K562 (cell line): ENCODE measurements at regions not wholly inside any gene's neighbourhood (a gene's known extent, or its start where the extent isn't known, plus 50 kb on each side); places are given as distances from the start of the nearest gene placed in this dataset.

ENCODE experiments used
- ATAC-seq: fragments of 200-7000 bp; cut with Tn5 transposase; 3 replicates; pipeline ENCODE4 v1.9.1; 2020; ENCODE audit warnings: moderate library complexity
- BruUV-seq: library from RNA; stranded (reverse); fragments of 400-500 nt; replicated peaks from 2 replicates; lab custom pipeline; 2021; lab: Mats Ljungman, UMichigan
- CTCF ChIA-PET: fragments of 300-600 bp; formaldehyde crosslinking; extraction: SDS; loops from one replicate; lab custom pipeline; 2021; ENCODE audit warnings: low intra/inter-chr PET ratio; lab: Yijun Ruan, JAX
- POLR2A ChIA-PET: fragments of 300-600, 350-650 bp; sonication (Branson Sonifier 250); formaldehyde crosslinking; extraction: SDS; loops from one replicate; lab custom pipeline; 2021; ENCODE audit warnings: antibody characterized with exemption, inconsistent platforms; lab: Yijun Ruan, JAX
- DNase-seq, 4 experiments: peaks; one replicate each; pipeline versions ENCODE4 v3.0.0 to v3.0.0-alpha.2; 2011 to 2018; ENCODE audit warnings: low spot score in 3 of 4, mixed read lengths in 3 of 4; ENCODE audit errors: extremely low read depth in 1 of 4
- FAIRE-seq: peaks from 2 replicates; lab custom pipeline; 2011; peaks lifted over from hg19 to GRCh38; lab: Jason Lieb, UNC
- H2AFZ ChIP-seq: 2 replicates; pipeline ENCODE4 v1.6.0; 2011; ENCODE audit warnings: low read depth, low read length, control low read depth, inconsistent platforms
- H3K27ac ChIP-seq: fragments of 200-600 bp; 3 replicates; pipeline ENCODE4 v1.8.0; 2011; ENCODE audit warnings: low read depth, mild to moderate bottlenecking, control low read depth, inconsistent platforms, low read length, moderate library complexity, mixed read lengths; ENCODE audit errors: extremely low read depth
- H3K27me3 ChIP-seq, 2 experiments: fragments of 300-600 bp in 1 of 2; 2 replicates in 1 of 2; 3 replicates in 1 of 2; pipeline versions ENCODE4 v1.6.0 to v1.8.0; 2011; ENCODE audit warnings: inconsistent platforms in 2 of 2, low read length in 2 of 2, mild to moderate bottlenecking in 1 of 2, mixed read lengths in 1 of 2, moderate library complexity in 1 of 2; ENCODE audit not compliant: control insufficient read depth in 2 of 2, insufficient read depth in 2 of 2
- H3K36me3 ChIP-seq: fragments of 300-600 bp; 3 replicates; pipeline ENCODE4 v1.8.0; 2011; ENCODE audit warnings: mild to moderate bottlenecking, low read length, inconsistent platforms; ENCODE audit not compliant: control insufficient read depth, insufficient read depth
- H3K4me1 ChIP-seq, 2 experiments: fragments of 200-600 bp in 1 of 2; replicated peaks in 1 of 2; 2 replicates in 1 of 2; 3 replicates in 1 of 2; pipeline versions ENCODE4 v1.5.1 to v1.8.0; 2011; ENCODE audit warnings: inconsistent platforms in 2 of 2, low read length in 2 of 2, mild to moderate bottlenecking in 1 of 2, mixed read lengths in 1 of 2, moderate library complexity in 1 of 2; ENCODE audit not compliant: control insufficient read depth in 2 of 2, insufficient read depth in 2 of 2
- H3K4me2 ChIP-seq: 2 replicates; pipeline ENCODE4 v1.6.1; 2011; ENCODE audit warnings: low read length, control low read depth, inconsistent platforms, mixed read lengths; ENCODE audit not compliant: insufficient read depth
- H3K4me3 ChIP-seq: fragments of 200-600 bp; sonication (generic), shearing (Covaris generic); 2 replicates; pipeline ENCODE4 v1.5.1; 2016; ENCODE audit warnings: control low read depth, inconsistent platforms
- H3K79me2 ChIP-seq: fragments of 200-600 bp; 3 replicates; pipeline ENCODE4 v1.8.0; 2011; ENCODE audit warnings: low read length, inconsistent platforms; ENCODE audit not compliant: control insufficient read depth, insufficient read depth
- H3K9ac ChIP-seq, 2 experiments: 2 replicates each; pipeline versions ENCODE4 v1.6.0 to v1.6.1; 2011; ENCODE audit warnings: low read depth in 2 of 2, low read length in 2 of 2, control low read depth in 1 of 2, inconsistent platforms in 1 of 2, mild to moderate bottlenecking in 1 of 2, mixed read lengths in 1 of 2; ENCODE audit not compliant: insufficient read depth in 1 of 2
- H3K9me1 ChIP-seq: one replicate; pipeline ENCODE4 v1.6.0; 2011; ENCODE audit warnings: inconsistent platforms, mild to moderate bottlenecking, low read length, moderate library complexity; ENCODE audit not compliant: control insufficient read depth, insufficient read depth
- H3K9me3 ChIP-seq: replicated peaks from 2 replicates; pipeline ENCODE4 v1.5.1; 2011; ENCODE audit warnings: low read depth, low read length, inconsistent platforms; ENCODE audit not compliant: control insufficient read depth, insufficient read depth
- H4K20me1 ChIP-seq: replicated peaks from 2 replicates; pipeline ENCODE4 v1.6.1; 2011; ENCODE audit warnings: low read length, inconsistent platforms, mixed read lengths; ENCODE audit not compliant: control insufficient read depth, insufficient read depth
- ATF6 ChIP-seq: sonication (generic); formaldehyde crosslinking; IDR thresholded peaks from 2 replicates; pipeline ENCODE4 v1.4.0; 2020; ENCODE audit warnings: mild to moderate bottlenecking, missing genetic modification reagents
- CEBPG ChIP-seq, 3 experiments: fragments of 200-800 bp in 1 of 3; sonication (Bioruptor generic) in 1 of 3; sonication (generic) in 1 of 3; formaldehyde crosslinking in 1 of 3; IDR thresholded peaks in 2 of 3; conservative IDR thresholded peaks in 1 of 3; 2 replicates each; pipeline versions ENCODE4 v1.6.1 to v1.8.0; 2016 to 2022; ENCODE audit warnings: missing compliant biosample characterization in 2 of 3, missing genetic modification characterization in 2 of 3, mild to moderate bottlenecking in 1 of 3, missing genetic modification reagents in 1 of 3
- CREB3 ChIP-seq: fragments of 450-650 bp; conservative IDR thresholded peaks from 2 replicates; pipeline ENCODE4 v1.6.1; 2016; ENCODE audit warnings: missing genetic modification characterization, low read depth, mild to moderate bottlenecking, missing compliant biosample characterization, moderate library complexity
- FUS ChIP-seq: fragments of 200-400 bp; formaldehyde crosslinking; optimal IDR thresholded peaks from 2 replicates; pipeline ENCODE3; 2017; ENCODE audit warnings: low read depth, low read length
- ZBTB1 ChIP-seq: sonication (generic); formaldehyde crosslinking; IDR thresholded peaks from 2 replicates; pipeline ENCODE4 v1.8.1; 2023; ENCODE audit warnings: missing genetic modification reagents, low read depth, mild to moderate bottlenecking, borderline replicate concordance
- WGBS: fragments of 100-300 bp; shearing (Covaris generic); methylation state at CpG from one replicate; pipeline ENCODE4 v1.1.6; 2016; ENCODE audit warnings: low coverage, mixed read lengths; ENCODE audit not compliant: insufficient coverage; ENCODE audit errors: missing lambda C conversion rate; 5-methylcytosine and 5-hydroxymethylcytosine counted together
- in situ Hi-C: fragments of 300-500 bp; cut with MboI; formaldehyde crosslinking; loops from 4 replicates; pipeline ENCODE4 v1.15.0; 2018; ENCODE audit warnings: inconsistent platforms, mixed read lengths
- intact Hi-C: fragments of 100-400 bp; cut with micrococcal nuclease; formaldehyde crosslinking; loops from 2 replicates; pipeline ENCODE4 v1.14.2; 2022
- TF ChIP-seq, protein P1 (sequence below), 2 experiments: fragments of 450-650 bp; IDR thresholded peaks; 2 replicates each; pipeline ENCODE4 v1.6.1; 2016; ENCODE audit warnings: mild to moderate bottlenecking in 2 of 2, borderline replicate concordance in 1 of 2, low read depth in 1 of 2, moderate library complexity in 1 of 2

GRCh38 chr12:4978737-4979136 lies 64.9 kb upstream of the KCNA5 start:
- BruUV-seq, result no TSS peak
- H3K9ac ChIP-seq, result no peak overlapping the region
- WGBS, result no CpG with 5 or more reads among the region's 6 CpGs
- H3K79me2 ChIP-seq, result no peaks in the 10 kb centered on the region
- POLR2A ChIA-PET, result no interaction called here
- CTCF ChIA-PET, result no interaction called here
- no peaks in the 10 kb centered on the region for H3K9me1 ChIP-seq
- intact Hi-C loops, result no loop called here
- no peak overlapping the region for H3K4me2 ChIP-seq
- H3K9me3 ChIP-seq, result no peaks in the 10 kb centered on the region
- no peak for FAIRE-seq
- no peak for ATAC-seq
- no peak overlapping the region for H3K4me3 ChIP-seq
- no peak overlapping the region for H2AFZ ChIP-seq
- H3K27ac ChIP-seq, result no peak overlapping the region
- no peak for TF ChIP-seq ATF6 (CRISPR knock-in tag)
- no peak for TF ChIP-seq FUS
- TF ChIP-seq, protein P1, sequence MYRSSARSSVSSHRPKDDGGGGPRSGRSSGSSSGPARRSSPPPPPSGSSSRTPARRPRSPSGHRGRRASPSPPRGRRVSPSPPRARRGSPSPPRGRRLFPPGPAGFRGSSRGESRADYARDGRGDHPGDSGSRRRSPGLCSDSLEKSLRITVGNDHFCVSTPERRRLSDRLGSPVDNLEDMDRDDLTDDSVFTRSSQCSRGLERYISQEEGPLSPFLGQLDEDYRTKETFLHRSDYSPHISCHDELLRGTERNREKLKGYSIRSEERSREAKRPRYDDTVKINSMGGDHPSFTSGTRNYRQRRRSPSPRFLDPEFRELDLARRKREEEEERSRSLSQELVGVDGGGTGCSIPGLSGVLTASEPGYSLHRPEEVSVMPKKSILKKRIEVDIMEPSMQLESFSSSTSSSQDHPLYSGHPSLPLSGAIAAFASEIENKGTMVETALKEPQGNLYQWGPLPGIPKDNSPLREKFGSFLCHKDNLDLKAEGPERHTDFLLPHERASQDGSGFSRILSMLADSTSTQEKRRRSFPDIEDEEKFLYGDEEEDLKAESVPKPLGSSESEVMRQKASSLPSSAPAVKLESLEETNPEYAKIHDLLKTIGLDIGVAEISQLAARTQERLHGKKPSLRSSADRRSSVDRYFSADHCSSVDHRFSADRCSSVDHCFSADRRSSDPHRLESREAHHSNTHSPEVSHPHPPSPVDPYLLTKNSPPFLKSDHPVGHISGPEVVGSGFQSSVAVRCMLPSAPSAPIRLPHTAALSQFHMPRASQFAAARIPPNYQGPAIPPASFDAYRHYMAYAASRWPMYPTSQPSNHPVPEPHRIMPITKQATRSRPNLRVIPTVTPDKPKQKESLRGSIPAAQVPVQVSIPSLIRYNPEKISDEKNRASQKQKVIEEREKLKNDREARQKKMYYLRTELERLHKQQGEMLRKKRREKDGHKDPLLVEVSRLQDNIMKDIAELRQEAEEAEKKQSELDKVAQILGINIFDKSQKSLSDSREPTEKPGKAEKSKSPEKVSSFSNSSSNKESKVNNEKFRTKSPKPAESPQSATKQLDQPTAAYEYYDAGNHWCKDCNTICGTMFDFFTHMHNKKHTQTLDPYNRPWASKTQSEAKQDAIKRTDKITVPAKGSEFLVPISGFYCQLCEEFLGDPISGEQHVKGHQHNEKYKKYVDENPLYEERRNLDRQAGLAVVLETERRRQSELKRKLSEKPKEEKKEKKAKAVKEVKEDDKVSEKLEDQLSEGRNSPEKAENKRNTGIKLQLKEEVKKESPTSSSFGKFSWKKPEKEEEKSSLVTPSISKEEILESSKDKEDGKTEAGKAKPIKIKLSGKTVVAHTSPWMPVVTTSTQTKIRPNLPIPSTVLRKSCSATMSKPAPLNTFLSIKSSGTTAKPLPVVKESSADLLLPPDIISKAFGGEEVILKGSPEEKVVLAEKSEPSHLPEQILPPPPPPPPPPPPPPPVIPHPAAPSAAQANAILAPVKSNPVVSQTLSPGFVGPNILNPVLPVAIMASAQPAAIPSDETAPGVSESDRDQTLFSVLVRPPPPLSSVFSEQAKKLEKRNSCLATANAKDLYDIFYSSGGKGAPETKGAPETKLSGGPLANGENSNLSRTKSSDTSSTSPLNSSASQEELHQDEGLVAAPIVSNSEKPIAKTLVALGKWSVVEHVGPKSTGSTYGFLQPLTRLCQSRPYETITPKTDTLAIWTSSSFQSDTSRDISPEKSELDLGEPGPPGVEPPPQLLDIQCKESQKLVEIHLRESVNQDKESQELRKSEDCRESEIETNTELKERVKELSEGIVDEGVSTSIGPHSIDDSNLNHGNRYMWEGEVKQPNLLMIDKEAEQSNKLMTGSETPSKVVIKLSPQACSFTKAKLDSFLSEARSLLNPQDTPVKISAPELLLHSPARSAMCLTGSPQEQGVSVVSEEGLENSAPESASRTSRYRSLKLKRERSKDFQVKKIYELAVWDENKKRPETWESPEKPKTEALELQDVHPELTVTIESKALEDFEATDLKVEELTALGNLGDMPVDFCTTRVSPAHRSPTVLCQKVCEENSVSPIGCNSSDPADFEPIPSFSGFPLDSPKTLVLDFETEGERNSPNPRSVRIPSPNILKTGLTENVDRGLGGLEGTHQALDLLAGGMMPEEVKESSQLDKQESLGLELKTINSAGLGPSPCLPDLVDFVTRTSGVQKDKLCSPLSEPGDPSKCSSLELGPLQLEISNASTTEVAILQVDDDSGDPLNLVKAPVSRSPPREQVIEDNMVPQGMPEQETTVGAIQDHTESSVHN (IDR thresholded peaks at IDR 0.05; ENCODE audit: borderline replicate concordance in 1 of 2, low read depth in 1 of 2), result no peak
- no peak for TF ChIP-seq CREB3 (tag)
- no peak for TF ChIP-seq CEBPG (CRISPR knock-in tag; IDR thresholded peaks at IDR 0.05)
- TF ChIP-seq CEBPG (tag; conservative IDR thresholded peaks at IDR 0.05 in 1 of 2, IDR thresholded peaks at IDR 0.05 in 1 of 2), result no peak
- no peak for TF ChIP-seq ZBTB1
- peaks cover 0 to 3% of the 10 kb centered on the region in 2 experiments; a peak in 1 of 5 replicates for H3K4me1 ChIP-seq
- no peaks in the 10 kb centered on the region for H4K20me1 ChIP-seq
- H3K36me3 ChIP-seq, result no peaks in the 10 kb centered on the region
- DNase-seq, result no peak
- in situ Hi-C loops, result no loop called here
- H3K27me3 ChIP-seq, result peaks cover 0 to 17% of the 10 kb centered on the region in 2 experiments; a peak in 2 of 5 replicates
